ENCODE measurements at regions not wholly inside any gene's neighbourhood (a gene's known extent, or its start where the extent isn't known, plus 50 kb on each side); places are given as distances from the start of the nearest gene placed in this dataset.
A peak's percentile ranks its signal among the peaks of the same experiment; 100 is the strongest.

- DNase-seq (ENCODE audit: low read depth in 4 of 4, low spot score in 2 of 4), result no peak
Measured at GRCh38 chr15:66927201-66928077, 138.0 kb upstream of the SMAD3 start.

GRCh38 chr15:66928101-66928500, 137.3 kb upstream of the SMAD3 start:
- DNase-seq (ENCODE audit: low read depth in 4 of 4, low spot score in 2 of 4), result no peak

- no peak for DNase-seq (ENCODE audit: low read depth in 4 of 4, low spot score in 2 of 4)
Measured at GRCh38 chr15:66928784-66929183, 136.6 kb upstream of the SMAD3 start.

GRCh38 chr15:66929843-66930402, 135.5 kb upstream of the SMAD3 start:
- DNase-seq (ENCODE audit: low read depth in 4 of 4, low spot score in 2 of 4), result no peak

GRCh38 chr15:66931768-66932633, 133.4 kb upstream of the SMAD3 start:
- peak in 2 of 4 donors; percentile 31 to 47 for DNase-seq (ENCODE audit: low read depth in 4 of 4, low spot score in 2 of 4)

- no peak for DNase-seq (ENCODE audit: low read depth in 4 of 4, low spot score in 2 of 4)
Measured at GRCh38 chr15:66932634-66933024, 132.8 kb upstream of the SMAD3 start.

GRCh38 chr15:66933932-66934867, 131.2 kb upstream of the SMAD3 start:
- no peak for DNase-seq (ENCODE audit: low read depth in 4 of 4, low spot score in 2 of 4)

- no peak for DNase-seq (ENCODE audit: low read depth in 4 of 4, low spot score in 2 of 4)
Measured at GRCh38 chr15:66934868-66935520, 130.4 kb upstream of the SMAD3 start.

GRCh38 chr15:66935688-66936087, 129.7 kb upstream of the SMAD3 start:
- DNase-seq (ENCODE audit: low read depth in 4 of 4, low spot score in 2 of 4), result no peak

GRCh38 chr15:66936109-66936860, 129.1 kb upstream of the SMAD3 start:
- DNase-seq (ENCODE audit: low read depth in 4 of 4, low spot score in 2 of 4), result peak in 2 of 4 donors; percentile 25 to 38

GRCh38 chr15:66936861-66937582, 128.4 kb upstream of the SMAD3 start:
- DNase-seq (ENCODE audit: low read depth in 4 of 4, low spot score in 2 of 4), result no peak

- DNase-seq (ENCODE audit: low read depth in 4 of 4, low spot score in 2 of 4), result no peak
Measured at GRCh38 chr15:66937588-66937987, 127.8 kb upstream of the SMAD3 start.

GRCh38 chr15:66938114-66938830, 127.1 kb upstream of the SMAD3 start:
- no peak for DNase-seq (ENCODE audit: low read depth in 4 of 4, low spot score in 2 of 4)

GRCh38 chr15:66939016-66939415, 126.4 kb upstream of the SMAD3 start:
- DNase-seq (ENCODE audit: low read depth in 4 of 4, low spot score in 2 of 4), result no peak

- no peak for DNase-seq (ENCODE audit: low read depth in 4 of 4, low spot score in 2 of 4)
Measured at GRCh38 chr15:66939451-66940023, 125.9 kb upstream of the SMAD3 start.

- no peak for DNase-seq (ENCODE audit: low read depth in 4 of 4, low spot score in 2 of 4)
Measured at GRCh38 chr15:66940368-66940767, 125.0 kb upstream of the SMAD3 start.

GRCh38 chr15:66941108-66941711, 124.2 kb upstream of the SMAD3 start:
- no peak for DNase-seq (ENCODE audit: low read depth in 4 of 4, low spot score in 2 of 4)
